Esophagus muscularis mucosa (tissue), 3 donors: ENCODE measurements at regions not wholly inside any gene's neighbourhood (a gene's known extent, or its start where the extent isn't known, plus 50 kb on each side); places are given as distances from the start of the nearest gene placed in this dataset.

Source experiments
- CTCF ChIP-seq, 3 experiments: fragments of 200-600 bp in 2 of 3; fragments of 450-650 bp in 1 of 3; sonication (generic) in 2 of 3; IDR thresholded peaks; one replicate each; pipeline ENCODE4 v1.5.1; 2017 to 2019; ENCODE audit warnings: antibody characterized with exemption in 3 of 3, mild to moderate bottlenecking in 2 of 3, moderate library complexity in 1 of 3
- POLR2AphosphoS5 ChIP-seq, 2 donors: sonication (generic); formaldehyde crosslinking; IDR thresholded peaks; one replicate each; pipeline ENCODE4 v1.6.1; 2017; ENCODE audit warnings: antibody characterized with exemption in 2 of 2

GRCh38 chr3:44098656-44099415, 142.8 kb upstream of the TOPAZ1 start:
- TF ChIP-seq CTCF (IDR thresholded peaks at IDR 0.05) (no peak), POLR2AphosphoS5 (IDR thresholded peaks at IDR 0.05) (no peak)
